IPS-20b (cell line): ENCODE measurements at regions not wholly inside any gene's neighbourhood (a gene's known extent, or its start where the extent isn't known, plus 50 kb on each side); places are given as distances from the start of the nearest gene placed in this dataset.

ENCODE experiments used
- H3K27ac ChIP-seq: one replicate; pipeline ENCODE4 v1.5.1; 2013; ENCODE audit warnings: low read length
- H3K27me3 ChIP-seq: 2 replicates; pipeline ENCODE4 v1.6.1; 2013; ENCODE audit warnings: mild to moderate bottlenecking, low read length, inconsistent platforms; ENCODE audit not compliant: insufficient read depth
- H3K36me3 ChIP-seq: 2 replicates; pipeline ENCODE4 v1.6.1; 2013; ENCODE audit warnings: low read depth, mild to moderate bottlenecking, inconsistent platforms, low read length, moderate library complexity; ENCODE audit not compliant: insufficient read depth
- H3K4me1 ChIP-seq: 2 replicates; pipeline ENCODE4 v1.6.1; 2013; ENCODE audit warnings: mild to moderate bottlenecking, control low read depth, inconsistent platforms, low read length, moderate library complexity; ENCODE audit not compliant: insufficient read depth
- H3K4me3 ChIP-seq: 2 replicates; pipeline ENCODE4 v1.5.1; 2013; ENCODE audit warnings: mild to moderate bottlenecking, low read length, inconsistent platforms
- H3K9ac ChIP-seq: 2 replicates; pipeline ENCODE4 v1.6.1; 2013; ENCODE audit warnings: low read depth, mild to moderate bottlenecking, inconsistent platforms, low read length, moderate library complexity
- H3K9me3 ChIP-seq: 2 replicates; pipeline ENCODE4 v1.6.1; 2013; ENCODE audit warnings: mild to moderate bottlenecking, low read depth, low read length, inconsistent platforms; ENCODE audit not compliant: insufficient read depth

DNA sequence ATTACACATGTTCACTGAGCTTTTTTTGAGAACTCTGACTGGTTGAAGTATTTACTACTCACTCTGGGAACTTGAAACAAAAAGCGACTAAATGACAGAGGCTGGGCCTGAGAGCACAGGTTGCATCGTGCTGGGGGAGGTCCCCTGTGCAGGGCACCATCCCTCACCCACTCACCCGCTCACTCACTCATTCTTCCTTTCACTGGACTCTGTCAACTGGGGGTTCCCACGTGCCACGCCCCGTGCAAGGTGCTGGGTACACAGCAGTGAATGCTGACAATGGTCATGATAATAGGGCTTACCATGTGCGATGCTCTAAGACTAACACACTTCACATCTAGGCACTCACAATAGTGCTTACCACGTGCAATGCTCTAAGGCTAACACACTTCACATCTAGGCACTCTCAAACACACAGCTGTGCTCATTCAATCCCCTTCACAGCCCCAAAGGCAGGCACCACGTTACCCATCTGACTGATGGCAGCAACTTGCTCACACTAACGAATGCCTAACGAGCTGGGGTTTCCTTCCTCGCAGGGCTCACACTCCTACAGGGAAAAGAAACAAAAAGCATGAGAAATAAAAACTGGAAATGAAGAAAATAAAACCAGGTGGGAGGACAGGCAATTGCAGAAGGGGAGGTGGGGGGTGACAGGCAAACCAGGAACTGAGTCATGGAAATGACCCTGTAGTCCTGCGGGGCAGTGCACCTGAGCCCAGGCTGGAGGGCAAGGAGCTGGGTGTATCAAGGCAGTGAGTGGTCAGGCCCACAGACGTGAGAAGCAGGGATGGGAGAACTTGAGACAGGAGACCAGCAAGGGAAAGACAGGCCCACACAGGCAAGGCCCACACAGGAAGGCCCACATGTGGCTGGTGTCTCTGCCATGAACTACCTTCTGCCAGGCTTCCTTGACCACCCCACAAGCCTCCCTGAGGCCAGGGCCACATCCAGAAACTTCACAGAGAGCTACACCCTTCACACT is 147.0 kb upstream of the FAM20C start:
- H3K9ac ChIP-seq, result no peak overlapping the region
- H3K4me1 ChIP-seq, result no peaks in the 10 kb centered on the region
- H3K36me3 ChIP-seq, result no peaks in the 10 kb centered on the region
- H3K27ac ChIP-seq, result no peak overlapping the region
- no peaks in the 10 kb centered on the region for H3K9me3 ChIP-seq
- peaks cover 15% of the 10 kb centered on the region for H3K27me3 ChIP-seq
- H3K4me3 ChIP-seq, result no peak overlapping the region

DNA sequence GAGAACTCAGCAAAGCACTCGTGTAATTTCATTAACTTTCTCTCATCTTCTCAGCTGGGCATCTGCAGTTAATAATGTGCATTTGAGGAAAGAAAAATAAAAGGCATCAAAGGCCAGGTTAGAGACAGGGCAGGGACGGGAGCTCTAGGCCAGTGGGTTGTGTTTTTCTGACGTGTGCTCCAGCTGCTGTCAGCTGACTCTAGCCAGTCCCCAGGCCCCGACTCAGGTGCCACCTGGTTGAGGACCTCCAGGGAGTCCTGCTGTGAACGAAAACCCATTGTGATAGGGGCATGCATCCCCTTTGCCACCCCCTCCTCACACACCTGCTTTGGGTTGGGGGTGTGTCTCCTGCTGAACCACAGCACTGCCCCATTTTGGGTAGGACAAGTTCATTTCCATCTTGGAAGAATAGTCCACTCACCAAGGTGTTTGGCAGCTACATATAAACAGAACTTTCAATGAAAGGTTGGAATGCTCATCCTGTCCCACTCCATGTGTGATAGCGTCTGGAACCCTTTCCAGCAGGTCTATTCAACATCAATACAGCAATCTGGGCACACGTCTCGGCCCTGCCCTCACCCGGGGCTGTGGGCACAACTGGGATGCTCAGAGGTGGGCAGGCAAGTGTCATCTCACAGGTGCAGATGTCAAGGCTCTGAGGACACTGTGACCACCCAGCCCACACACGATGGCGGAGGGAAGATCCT is 146.1 kb upstream of the FAM20C start:
- H3K9me3 ChIP-seq, result no peaks in the 10 kb centered on the region
- H3K4me1 ChIP-seq, result no peaks in the 10 kb centered on the region
- H3K27me3 ChIP-seq, result peaks cover 15% of the 10 kb centered on the region
- no peaks in the 10 kb centered on the region for H3K36me3 ChIP-seq
- no peak overlapping the region for H3K4me3 ChIP-seq
- H3K9ac ChIP-seq, result no peak overlapping the region
- no peak overlapping the region for H3K27ac ChIP-seq

DNA sequence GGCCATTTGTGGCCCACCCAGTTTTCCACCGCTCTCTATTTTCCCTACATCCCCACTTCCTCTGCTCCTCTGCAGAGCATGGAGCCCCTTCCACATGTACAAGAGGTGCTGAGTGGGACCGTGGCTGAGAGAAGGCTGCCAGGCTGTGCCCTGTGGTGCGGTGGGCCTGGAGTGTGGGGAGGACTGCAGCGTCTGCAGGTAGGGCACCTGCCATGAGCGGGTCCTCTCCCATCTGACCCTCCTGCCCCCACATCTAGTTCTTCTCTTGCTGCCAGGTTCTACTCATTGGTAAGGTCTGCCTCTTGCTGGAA is 145.6 kb upstream of the FAM20C start:
- no peaks in the 10 kb centered on the region for H3K4me1 ChIP-seq
- H3K9me3 ChIP-seq, result no peaks in the 10 kb centered on the region
- H3K27me3 ChIP-seq, result peaks cover 15% of the 10 kb centered on the region
- H3K4me3 ChIP-seq, result no peak overlapping the region
- no peak overlapping the region for H3K9ac ChIP-seq
- H3K36me3 ChIP-seq, result no peaks in the 10 kb centered on the region
- no peak overlapping the region for H3K27ac ChIP-seq

DNA sequence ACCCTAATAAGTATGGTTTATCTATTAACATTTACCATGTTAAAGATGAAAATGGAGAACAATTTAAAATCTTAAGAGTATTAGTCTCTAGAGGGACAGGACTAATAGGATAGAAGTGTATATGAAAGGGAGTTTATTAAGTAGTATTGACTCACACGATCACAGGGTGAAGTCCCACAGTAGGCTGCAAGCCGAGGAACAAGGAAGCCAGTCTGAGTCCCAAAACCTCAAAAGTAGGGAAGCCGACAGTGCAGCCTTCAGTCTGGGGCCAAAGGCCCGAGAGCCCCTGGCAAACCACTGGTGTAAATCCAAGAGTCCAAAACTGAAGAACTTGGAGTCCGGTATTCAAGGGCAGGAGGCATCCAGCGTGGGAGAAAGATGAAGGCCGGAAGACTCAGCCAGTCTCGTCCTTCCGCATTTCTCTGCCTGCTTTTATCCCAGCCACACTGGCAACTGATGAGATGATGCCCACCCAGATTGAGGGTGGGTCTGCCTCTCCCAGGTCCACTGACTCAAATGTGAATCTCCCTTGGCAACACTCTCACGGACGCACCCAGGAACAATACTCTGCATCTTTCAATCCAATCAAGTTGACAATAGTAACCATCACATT is 140.8 kb upstream of the FAM20C start:
- H3K9ac ChIP-seq, result no peak overlapping the region
- H3K9me3 ChIP-seq, result no peaks in the 10 kb centered on the region
- H3K27ac ChIP-seq, result no peak overlapping the region
- H3K4me1 ChIP-seq, result no peaks in the 10 kb centered on the region
- H3K36me3 ChIP-seq, result no peaks in the 10 kb centered on the region
- H3K27me3 ChIP-seq, result no peaks in the 10 kb centered on the region
- H3K4me3 ChIP-seq, result no peak overlapping the region

DNA sequence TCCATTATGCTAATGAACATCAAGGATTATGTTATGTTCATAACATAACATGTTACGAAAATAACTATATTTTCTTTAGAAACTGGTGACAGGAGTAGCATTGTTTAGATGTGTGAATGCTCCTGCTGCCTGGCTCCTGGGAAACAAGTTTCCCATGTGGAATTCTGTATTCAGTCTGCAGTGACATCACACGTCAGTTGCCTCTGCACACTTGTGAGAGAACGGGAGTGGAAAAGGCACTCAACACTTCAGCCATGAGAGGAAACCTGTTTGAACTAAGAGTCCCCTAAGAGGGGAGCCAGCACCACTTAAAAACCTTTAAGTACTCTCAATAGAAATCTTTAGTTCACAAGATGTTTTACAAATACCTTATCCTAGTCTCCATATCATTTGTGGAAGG is 140.3 kb upstream of the FAM20C start:
- H3K9me3 ChIP-seq, result no peaks in the 10 kb centered on the region
- H3K27ac ChIP-seq, result no peak overlapping the region
- H3K36me3 ChIP-seq, result no peaks in the 10 kb centered on the region
- no peak overlapping the region for H3K9ac ChIP-seq
- H3K27me3 ChIP-seq, result no peaks in the 10 kb centered on the region
- no peak overlapping the region for H3K4me3 ChIP-seq
- no peaks in the 10 kb centered on the region for H3K4me1 ChIP-seq

DNA sequence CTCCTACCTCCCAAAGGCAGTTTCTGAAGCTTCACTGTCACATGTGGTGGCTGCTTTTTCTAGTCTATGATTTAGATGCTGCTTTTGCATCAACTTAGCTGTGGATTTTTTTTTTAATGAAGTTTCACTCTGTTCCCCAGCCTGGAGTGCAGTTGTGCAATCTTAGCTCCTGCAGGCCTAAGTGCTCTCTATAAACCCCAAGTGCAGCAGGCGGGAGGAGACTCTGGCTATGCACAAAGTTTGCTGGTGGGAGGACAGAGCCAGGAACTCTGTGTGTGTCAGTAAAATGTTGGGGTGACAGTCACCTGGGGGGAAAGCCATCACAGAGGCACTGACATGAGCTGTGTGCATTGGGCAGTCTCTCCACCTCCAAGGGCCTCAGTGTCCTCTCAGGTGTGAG is 138.8 kb upstream of the FAM20C start:
- H3K27me3 ChIP-seq, result no peaks in the 10 kb centered on the region
- no peak overlapping the region for H3K9ac ChIP-seq
- H3K9me3 ChIP-seq, result no peaks in the 10 kb centered on the region
- H3K27ac ChIP-seq, result no peak overlapping the region
- H3K36me3 ChIP-seq, result no peaks in the 10 kb centered on the region
- H3K4me3 ChIP-seq, result no peak overlapping the region
- peaks cover under 1% of the 10 kb centered on the region; the same call in 1 of the 2 replicates for H3K4me1 ChIP-seq

DNA sequence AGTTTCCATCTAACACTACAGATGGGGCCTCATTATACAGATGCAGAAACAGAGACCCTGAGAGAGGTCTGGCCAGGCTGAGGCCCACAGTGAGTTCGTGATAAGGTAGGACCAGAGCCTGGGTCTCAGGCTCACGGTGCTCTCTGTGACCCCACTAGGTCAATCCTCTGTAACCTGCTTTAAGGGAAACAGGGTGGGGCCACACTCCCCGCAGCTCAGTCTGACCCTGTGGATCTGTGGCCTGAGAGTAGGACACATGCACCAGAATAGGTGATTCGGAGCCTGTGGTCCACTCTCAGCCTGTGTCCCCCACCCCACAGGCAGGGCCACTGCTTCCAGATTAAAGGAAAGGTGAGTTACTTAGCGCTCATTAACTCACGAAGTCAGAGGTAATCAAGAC is 137.8 kb upstream of the FAM20C start:
- Histone ChIP-seq H3K27ac (no peak overlapping the region), H3K9ac (no peak overlapping the region), H3K9me3 (no peaks in the 10 kb centered on the region), H3K36me3 (no peaks in the 10 kb centered on the region), H3K27me3 (no peaks in the 10 kb centered on the region), H3K4me3 (no peak overlapping the region), H3K4me1 (peaks cover 11% of the 10 kb centered on the region; the same call in 1 of the 2 replicates)

DNA sequence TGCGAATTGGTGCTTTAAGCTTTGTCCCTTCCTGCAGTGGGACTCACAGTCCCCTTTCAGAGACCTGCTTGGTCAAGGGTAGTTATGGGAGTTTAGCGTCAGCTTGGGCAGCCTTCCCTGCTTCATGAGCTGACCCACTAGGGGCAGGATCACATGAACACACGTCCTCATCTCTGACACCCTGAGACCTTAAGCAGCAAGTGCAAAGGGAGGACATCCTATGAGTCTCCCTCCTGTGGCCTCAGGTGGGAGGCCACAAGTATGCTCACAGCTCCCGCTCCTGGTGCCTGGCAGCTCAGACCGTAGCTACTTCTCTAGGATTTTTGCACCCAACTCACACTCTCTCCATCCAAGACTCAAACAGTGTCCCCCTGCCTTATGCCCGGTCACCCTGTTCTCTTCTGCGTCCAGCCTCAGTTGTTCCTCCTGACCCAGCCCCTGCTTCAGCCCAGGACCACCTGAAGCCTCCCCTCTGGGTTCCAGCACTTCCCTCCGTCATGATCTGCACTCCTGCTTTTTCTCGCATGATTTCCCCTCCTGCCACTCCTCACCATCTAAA is 136.6 kb upstream of the FAM20C start:
- no peak overlapping the region for H3K4me3 ChIP-seq
- H3K4me1 ChIP-seq, result peaks cover 14% of the 10 kb centered on the region; the same call in 1 of the 2 replicates
- H3K9me3 ChIP-seq, result no peaks in the 10 kb centered on the region
- H3K27me3 ChIP-seq, result no peaks in the 10 kb centered on the region
- H3K36me3 ChIP-seq, result no peaks in the 10 kb centered on the region
- H3K27ac ChIP-seq, result no peak overlapping the region
- H3K9ac ChIP-seq, result no peak overlapping the region

DNA sequence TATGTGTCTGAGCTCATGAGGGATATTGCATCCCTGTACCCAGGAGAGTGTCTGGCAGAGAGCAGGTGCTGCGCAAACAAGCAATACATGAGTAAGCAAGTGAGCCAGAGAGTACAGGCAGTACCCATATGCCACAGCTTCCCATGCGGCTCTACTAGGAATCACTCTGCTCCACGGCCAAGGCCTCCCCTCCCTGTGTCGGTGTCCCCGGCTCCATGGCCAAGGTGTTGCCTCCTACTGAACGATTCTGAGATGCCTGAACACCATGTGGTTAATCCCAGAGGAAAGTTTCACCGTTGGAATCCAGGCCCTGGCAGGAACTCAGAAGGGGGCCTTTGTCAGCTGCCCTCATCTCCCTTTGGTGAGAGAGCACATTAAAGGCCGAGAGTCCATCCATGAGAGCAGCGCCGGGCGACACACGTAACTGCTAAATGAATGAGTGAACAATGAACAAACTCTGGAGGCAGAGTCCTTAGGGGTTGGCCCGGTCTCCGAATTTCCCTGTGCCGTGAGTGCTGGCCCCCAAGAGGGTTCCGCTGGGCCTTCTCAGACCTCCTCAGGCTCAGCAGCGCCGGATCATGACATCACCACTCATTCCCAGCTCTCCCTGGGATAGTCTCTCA is 136.0 kb upstream of the FAM20C start:
- Histone ChIP-seq H3K9me3 (no peaks in the 10 kb centered on the region), H3K4me1 (peaks cover 14% of the 10 kb centered on the region; the same call in 1 of the 2 replicates), H3K36me3 (no peaks in the 10 kb centered on the region), H3K27ac (no peak overlapping the region), H3K27me3 (no peaks in the 10 kb centered on the region), H3K9ac (no peak overlapping the region), H3K4me3 (no peak overlapping the region)

DNA sequence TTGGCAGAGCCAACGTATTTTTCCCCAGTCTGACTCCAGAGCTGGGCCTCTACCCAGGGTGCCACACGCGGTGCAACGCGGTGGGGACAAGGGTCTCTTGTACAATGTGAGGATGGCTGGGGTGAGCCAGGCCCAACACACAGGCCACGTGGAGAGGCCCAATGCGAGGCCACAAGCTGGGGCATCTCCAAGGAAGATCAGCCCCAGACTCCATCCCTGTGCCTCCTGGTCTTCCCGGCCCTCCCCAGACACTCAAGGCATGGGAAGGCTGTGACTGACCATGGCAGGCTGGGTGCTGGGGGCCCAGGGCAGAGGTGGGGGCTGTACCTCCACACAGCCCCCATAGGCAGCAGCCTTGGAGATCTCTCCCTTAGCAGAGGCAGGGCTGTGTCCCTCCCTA is 135.3 kb upstream of the FAM20C start:
- Histone ChIP-seq H3K4me3 (no peak overlapping the region), H3K27me3 (no peaks in the 10 kb centered on the region), H3K4me1 (peaks cover 14% of the 10 kb centered on the region; the same call in 1 of the 2 replicates), H3K36me3 (no peaks in the 10 kb centered on the region), H3K9me3 (no peaks in the 10 kb centered on the region), H3K27ac (no peak overlapping the region), H3K9ac (no peak overlapping the region)

DNA sequence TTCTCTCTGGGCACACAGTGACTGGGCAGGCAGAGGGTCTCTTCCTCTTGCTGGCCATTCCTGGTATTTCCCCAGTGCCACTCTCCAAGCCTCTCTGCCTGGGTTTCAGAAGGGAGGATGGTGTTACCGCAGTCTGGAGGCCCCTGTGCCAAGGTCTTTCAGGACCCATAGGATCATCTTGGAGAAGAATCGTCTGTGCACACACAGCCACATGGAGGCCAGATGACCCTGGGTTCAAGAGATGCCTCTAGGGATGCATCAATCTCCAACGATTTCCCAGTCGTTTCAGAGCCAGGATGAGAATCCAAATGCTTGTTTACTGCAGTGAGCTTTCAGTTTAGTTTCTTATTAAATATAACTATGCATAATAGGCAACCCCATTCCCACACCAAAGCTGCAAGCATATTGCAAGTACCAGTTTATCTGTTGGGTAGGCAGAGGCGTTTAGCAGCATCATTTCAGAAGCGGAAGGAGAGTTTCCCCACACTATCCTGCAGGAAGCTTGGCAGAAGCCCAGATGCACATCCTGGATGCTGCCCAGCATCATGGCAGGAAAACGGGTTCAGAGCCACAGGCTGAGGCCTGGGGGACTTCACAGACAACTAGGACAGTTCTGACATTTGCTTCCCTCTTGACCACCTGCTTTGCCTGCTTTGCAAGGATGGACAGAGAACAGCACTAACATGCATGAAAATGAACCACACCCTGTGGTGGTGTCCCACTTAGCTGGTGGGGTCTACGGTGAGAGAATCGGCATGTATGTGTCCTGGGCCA is 134.7 kb upstream of the FAM20C start:
- no peaks in the 10 kb centered on the region for H3K9me3 ChIP-seq
- H3K27ac ChIP-seq, result no peak overlapping the region
- H3K36me3 ChIP-seq, result no peaks in the 10 kb centered on the region
- no peak overlapping the region for H3K4me3 ChIP-seq
- H3K9ac ChIP-seq, result no peak overlapping the region
- peaks cover 14% of the 10 kb centered on the region; the same call in 1 of the 2 replicates for H3K4me1 ChIP-seq
- no peaks in the 10 kb centered on the region for H3K27me3 ChIP-seq
